ENCODE measurements at regions not wholly inside any gene's neighbourhood (a gene's known extent, or its start where the extent isn't known, plus 50 kb on each side); places are given as distances from the start of the nearest gene placed in this dataset.
A peak's percentile ranks its signal among the peaks of the same experiment; 100 is the strongest.
"Not testable (repeated sequence)": the region's sequence is repeated elsewhere in the genome, so short reads cannot be mapped to it uniquely, and the experiment has no call there.

- in situ Hi-C loops (cut with HindIII; ENCODE audit: low pct_unique_long_range_greater_than_20kb, low sequenced_read_pairs) = no loop called here
- DNase-seq (ENCODE audit: low read depth, low spot score) = no peak
Measured at GRCh38 chr16:47983999-47984580, 171.7 kb downstream of the ABCC12 start.

GRCh38 chr16:47980212-47980611 lies 175.6 kb downstream of the ABCC12 start:
- in situ Hi-C loops (cut with HindIII; ENCODE audit: low pct_unique_long_range_greater_than_20kb, low sequenced_read_pairs) = no loop called here
- no peak for DNase-seq (ENCODE audit: low read depth, low spot score)

- in situ Hi-C loops (cut with HindIII; ENCODE audit: low pct_unique_long_range_greater_than_20kb, low sequenced_read_pairs) = no loop called here
- DNase-seq (ENCODE audit: low read depth, low spot score) = no peak
Measured at GRCh38 chr16:47979616-47980182, 176.1 kb downstream of the ABCC12 start.

- in situ Hi-C loops (cut with HindIII; ENCODE audit: low pct_unique_long_range_greater_than_20kb, low sequenced_read_pairs) = no loop called here
- DNase-seq (ENCODE audit: low read depth, low spot score) = no peak
Measured at GRCh38 chr16:47979164-47979520, 176.7 kb downstream of the ABCC12 start.

- no peak for DNase-seq (ENCODE audit: low read depth, low spot score)
- in situ Hi-C loops (cut with HindIII; ENCODE audit: low pct_unique_long_range_greater_than_20kb, low sequenced_read_pairs) = no loop called here
Measured at GRCh38 chr16:47978491-47979163, 177.2 kb downstream of the ABCC12 start.

GRCh38 chr16:47977802-47978201 lies 178.0 kb downstream of the ABCC12 start:
- in situ Hi-C loops (cut with HindIII; ENCODE audit: low pct_unique_long_range_greater_than_20kb, low sequenced_read_pairs) = no loop called here
- peak; percentile 24 for DNase-seq (ENCODE audit: low read depth, low spot score)

GRCh38 chr16:47976636-47977210 lies 179.1 kb downstream of the ABCC12 start:
- no peak for DNase-seq (ENCODE audit: low read depth, low spot score)
- in situ Hi-C loops (cut with HindIII; ENCODE audit: low pct_unique_long_range_greater_than_20kb, low sequenced_read_pairs) = no loop called here

GRCh38 chr16:47974971-47975370 lies 180.8 kb downstream of the ABCC12 start:
- in situ Hi-C loops (cut with HindIII; ENCODE audit: low pct_unique_long_range_greater_than_20kb, low sequenced_read_pairs); DNase-seq (ENCODE audit: low read depth, low spot score): not testable (repeated sequence)

- in situ Hi-C loops (cut with HindIII; ENCODE audit: low pct_unique_long_range_greater_than_20kb, low sequenced_read_pairs) = no loop called here
- DNase-seq (ENCODE audit: low read depth, low spot score) = no peak
Measured at GRCh38 chr16:47973552-47973951, 182.2 kb downstream of the ABCC12 start.

GRCh38 chr16:47972246-47972985 lies 183.4 kb downstream of the ABCC12 start:
- DNase-seq (ENCODE audit: low read depth, low spot score) = no peak
- in situ Hi-C loops (cut with HindIII; ENCODE audit: low pct_unique_long_range_greater_than_20kb, low sequenced_read_pairs) = no loop called here

- in situ Hi-C loops (cut with HindIII; ENCODE audit: low pct_unique_long_range_greater_than_20kb, low sequenced_read_pairs) = no loop called here
- no peak for DNase-seq (ENCODE audit: low read depth, low spot score)
Measured at GRCh38 chr16:47971225-47971624, 184.6 kb downstream of the ABCC12 start.

GRCh38 chr16:47970291-47970931 lies 185.4 kb downstream of the ABCC12 start:
- in situ Hi-C loops (cut with HindIII; ENCODE audit: low pct_unique_long_range_greater_than_20kb, low sequenced_read_pairs) = no loop called here
- peak; percentile 27 for DNase-seq (ENCODE audit: low read depth, low spot score)

GRCh38 chr16:47967374-47967773 lies 188.4 kb downstream of the ABCC12 start:
- in situ Hi-C loops (cut with HindIII; ENCODE audit: low pct_unique_long_range_greater_than_20kb, low sequenced_read_pairs) = no loop called here

GRCh38 chr16:47966325-47966724 lies 189.5 kb downstream of the ABCC12 start:
- in situ Hi-C loops (cut with HindIII; ENCODE audit: low pct_unique_long_range_greater_than_20kb, low sequenced_read_pairs) = no loop called here
- DNase-seq (ENCODE audit: low read depth, low spot score) = no peak

More at GRCh38 chr16:47967374-47967773, 188.4 kb downstream of the ABCC12 start:
- DNase-seq (ENCODE audit: low read depth, low spot score) = no peak

- in situ Hi-C loops (cut with HindIII; ENCODE audit: low pct_unique_long_range_greater_than_20kb, low sequenced_read_pairs) = no loop called here
- DNase-seq (ENCODE audit: low read depth, low spot score) = no peak
Measured at GRCh38 chr16:47965439-47965838, 190.4 kb downstream of the ABCC12 start.

- in situ Hi-C loops (cut with HindIII; ENCODE audit: low pct_unique_long_range_greater_than_20kb, low sequenced_read_pairs) = no loop called here
- DNase-seq (ENCODE audit: low read depth, low spot score) = no peak
Measured at GRCh38 chr16:47958726-47959125, 197.1 kb downstream of the ABCC12 start.

- peak; percentile 74 for DNase-seq (ENCODE audit: low read depth, low spot score)
- in situ Hi-C loops (cut with HindIII; ENCODE audit: low pct_unique_long_range_greater_than_20kb, low sequenced_read_pairs) = no loop called here
Measured at GRCh38 chr16:47956916-47957315, 198.9 kb downstream of the ABCC12 start.

- no peak for DNase-seq (ENCODE audit: low read depth, low spot score)
- in situ Hi-C loops (cut with HindIII; ENCODE audit: low pct_unique_long_range_greater_than_20kb, low sequenced_read_pairs) = no loop called here
Measured at GRCh38 chr16:47949714-47950113, 206.1 kb downstream of the ABCC12 start.
